UCSD-AML1 (cell line): ENCODE measurements at regions not wholly inside any gene's neighbourhood (a gene's known extent, or its start where the extent isn't known, plus 50 kb on each side); places are given as distances from the start of the nearest gene placed in this dataset.
"Not testable (repeated sequence)": the region's sequence is repeated elsewhere in the genome, so short reads cannot be mapped to it uniquely, and the experiment has no call there.

Experiments
- DNase-seq: peaks from one replicate; lab custom pipeline; 2025; ENCODE audit not compliant: unreplicated experiment; lab: John Stamatoyannopoulos, UW

DNA sequence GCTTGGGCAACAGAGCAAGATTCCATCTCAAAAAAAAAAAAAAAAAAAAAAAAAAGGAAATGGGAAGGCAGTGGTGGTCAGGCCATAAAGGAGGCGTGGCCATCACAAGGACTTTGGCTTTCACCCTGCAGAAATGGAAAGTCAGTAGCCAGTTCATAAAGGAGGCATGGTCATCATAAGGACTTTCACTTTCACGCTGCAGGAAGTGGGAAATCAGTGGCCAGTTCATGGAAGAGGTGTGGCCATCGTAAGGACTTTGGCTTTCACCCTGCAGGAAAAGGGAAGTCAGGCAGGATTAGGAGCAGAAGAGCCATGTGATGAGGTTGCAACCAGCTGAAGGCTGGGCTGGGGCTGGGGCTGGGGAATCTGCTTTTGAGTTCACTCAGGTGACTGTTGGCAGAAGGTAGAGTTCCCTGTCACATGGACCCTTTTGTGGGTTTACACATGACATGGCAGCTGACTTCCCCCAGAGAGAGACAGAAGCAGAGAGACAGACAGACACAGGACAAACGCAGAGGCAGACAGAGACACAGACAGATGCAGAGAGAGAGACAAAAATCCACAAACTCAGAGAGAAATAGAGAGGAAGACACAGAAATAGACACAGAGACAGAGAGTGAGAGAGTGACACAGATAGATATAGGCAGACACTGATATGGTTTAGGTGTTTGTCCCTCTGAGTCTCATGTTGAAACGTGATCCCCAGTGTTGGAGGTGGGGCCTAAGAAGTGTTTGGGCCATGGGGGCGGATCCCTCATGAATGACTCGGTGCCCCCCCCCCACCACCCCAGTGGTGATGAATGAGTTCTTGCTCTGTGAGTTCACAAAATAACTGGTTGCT, 263.9 kb upstream of the KAZN start:
- no peak for DNase-seq

GRCh38 chr1:14338509-14338908, 260.0 kb upstream of the KAZN start:
- no peak for DNase-seq

GRCh38 chr1:14339288-14339687, 259.2 kb upstream of the KAZN start:
- no peak for DNase-seq

DNA sequence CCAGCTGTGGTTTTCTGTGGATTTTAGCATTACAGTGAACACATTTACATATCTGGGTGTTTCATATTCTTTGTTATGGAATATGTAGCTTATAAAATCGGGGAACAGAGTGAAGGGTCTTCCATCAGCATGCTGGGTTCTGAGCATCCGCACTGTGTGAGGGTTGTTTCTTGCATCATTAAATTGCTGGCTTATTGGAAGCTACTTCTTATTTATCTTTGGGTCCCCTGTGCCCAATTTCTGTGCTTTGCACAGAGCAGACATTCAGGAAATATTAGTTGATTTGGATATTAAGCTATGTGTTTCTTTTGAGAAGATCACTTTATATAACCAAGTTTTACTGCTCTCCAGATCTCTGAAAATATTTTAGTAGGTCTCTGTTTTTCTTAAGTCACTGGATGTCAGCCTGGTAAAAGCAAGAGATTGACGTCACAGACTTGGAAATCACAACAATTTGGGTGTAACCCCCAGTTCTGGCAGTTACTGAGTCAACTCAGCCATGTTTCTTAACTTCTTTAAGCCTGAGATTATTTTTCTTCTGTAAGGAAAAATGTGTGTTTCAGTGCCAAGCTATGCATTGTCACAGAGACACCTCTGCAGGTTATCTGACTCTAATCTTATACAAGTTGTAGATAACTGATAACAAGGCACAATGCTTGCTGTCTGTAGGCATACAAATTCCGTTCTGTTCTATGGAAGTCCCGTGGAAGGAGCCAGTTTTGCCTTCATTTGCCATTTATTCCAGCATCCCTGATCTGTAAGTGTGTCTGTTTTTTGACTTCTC, 258.3 kb upstream of the KAZN start:
- no peak for DNase-seq

DNA sequence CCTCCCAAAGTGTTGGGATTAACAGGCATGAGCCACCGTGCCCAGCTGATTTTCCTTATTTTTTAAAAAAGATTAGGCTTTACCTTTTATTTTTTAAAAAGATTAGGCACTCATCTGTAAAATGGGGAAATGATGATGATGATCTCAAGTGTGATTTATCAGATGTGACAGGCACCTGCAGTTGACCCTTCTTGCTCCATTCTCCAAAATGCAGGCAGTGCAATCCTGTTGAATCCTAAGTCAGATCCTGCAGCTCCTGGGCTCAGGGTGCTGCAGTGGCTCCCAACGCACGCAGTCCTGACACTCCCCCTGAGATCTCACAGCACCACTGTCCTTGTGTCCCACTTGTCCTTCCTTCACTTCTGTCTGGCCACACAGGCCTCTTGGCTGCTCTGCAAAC, 257.3 kb upstream of the KAZN start:
- no peak for DNase-seq

DNA sequence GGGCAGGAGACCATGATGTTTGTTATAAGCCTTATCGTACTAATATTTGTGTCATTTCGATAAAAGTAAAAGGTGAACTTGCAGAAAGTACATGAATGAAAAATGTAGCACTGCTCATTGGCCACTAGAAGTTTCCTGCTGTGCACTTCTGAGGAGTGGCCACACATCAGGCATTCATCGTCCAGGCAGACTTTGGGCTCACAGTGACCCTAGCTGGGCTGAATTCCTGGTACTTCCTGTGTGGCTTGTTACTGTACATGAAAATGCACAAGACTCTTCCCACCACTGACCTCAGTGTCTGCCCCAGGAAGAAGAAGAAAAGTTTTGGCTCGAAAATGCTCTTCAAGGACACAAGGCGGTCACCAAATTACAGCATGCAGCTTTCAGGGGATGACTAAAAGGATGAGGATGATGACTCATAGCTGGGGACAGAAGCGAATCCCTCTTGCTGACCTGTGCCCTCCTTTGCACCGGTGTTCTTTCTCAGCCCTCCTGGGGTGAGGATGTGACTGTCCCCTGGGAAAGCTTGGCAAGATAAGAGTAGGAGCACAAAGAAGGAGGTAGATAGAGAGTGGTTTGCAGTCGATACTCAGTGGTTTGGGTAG, 252.4 kb upstream of the KAZN start:
- DNase-seq = no peak

- no peak for DNase-seq
These were observed 251.3 kb upstream of the KAZN start for GRCh38 chr1:14347186-14347585.

- no peak for DNase-seq
These were observed 250.7 kb upstream of the KAZN start for GRCh38 chr1:14347776-14348175.

DNA sequence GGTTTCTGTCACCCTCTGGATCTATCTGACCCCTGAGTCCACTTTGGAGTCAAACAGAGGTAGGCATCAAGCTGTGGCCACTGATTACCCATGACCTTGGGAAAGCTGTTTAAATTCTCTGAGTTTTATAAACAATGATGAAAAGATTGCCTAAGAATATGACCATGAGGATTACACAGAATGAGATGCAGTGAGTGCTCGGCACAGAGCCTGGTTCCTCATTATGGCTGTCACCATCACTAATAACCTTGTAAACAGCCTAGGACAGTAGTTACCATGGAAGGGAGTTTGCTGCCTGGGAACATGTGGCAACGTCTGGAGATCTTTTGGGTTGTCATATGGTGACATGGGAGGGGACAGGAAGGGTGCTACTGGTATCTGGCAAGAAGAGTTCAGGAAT, 248.3 kb upstream of the KAZN start:
- no peak for DNase-seq

DNA sequence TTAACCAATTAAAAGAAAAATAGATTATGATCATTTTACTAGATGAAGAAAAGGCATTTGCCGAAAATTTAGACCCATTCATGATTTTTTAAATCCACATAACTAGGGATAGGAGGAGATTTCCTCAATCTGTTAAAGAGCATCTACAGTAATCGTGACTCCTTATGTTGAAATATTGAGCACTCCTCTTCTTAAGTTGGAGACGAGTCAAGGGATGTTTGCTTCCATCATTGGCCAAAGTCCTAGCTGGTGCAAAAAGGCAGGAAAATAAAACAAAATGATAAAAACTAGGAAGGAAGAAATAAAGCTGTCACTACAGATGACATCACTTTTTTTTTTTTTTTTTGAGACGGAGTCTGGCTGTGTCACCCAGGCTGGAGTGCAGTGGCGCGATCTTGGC, 245.6 kb upstream of the KAZN start:
- DNase-seq = no peak

DNA sequence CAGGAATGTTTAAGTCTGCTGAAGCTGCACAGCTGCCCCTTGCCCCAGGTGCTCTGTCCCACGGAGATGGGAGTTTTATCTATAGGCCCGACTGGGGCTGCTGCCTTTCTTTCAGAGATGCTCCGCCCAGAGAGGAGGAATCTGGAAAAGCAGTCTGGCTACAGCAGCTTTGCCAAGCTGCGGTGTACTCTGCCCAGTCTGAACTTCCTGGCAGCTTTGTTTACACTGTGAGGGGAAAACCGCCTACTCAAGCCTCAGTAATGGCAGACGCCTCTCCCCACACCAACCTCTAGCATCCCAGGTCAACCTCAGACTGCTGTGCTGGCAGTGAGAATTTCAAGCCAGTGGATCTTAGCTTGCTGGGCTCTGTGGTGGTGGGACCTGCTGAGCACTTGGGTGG, 237.5 kb upstream of the KAZN start:
- DNase-seq = not testable (repeated sequence)

DNA sequence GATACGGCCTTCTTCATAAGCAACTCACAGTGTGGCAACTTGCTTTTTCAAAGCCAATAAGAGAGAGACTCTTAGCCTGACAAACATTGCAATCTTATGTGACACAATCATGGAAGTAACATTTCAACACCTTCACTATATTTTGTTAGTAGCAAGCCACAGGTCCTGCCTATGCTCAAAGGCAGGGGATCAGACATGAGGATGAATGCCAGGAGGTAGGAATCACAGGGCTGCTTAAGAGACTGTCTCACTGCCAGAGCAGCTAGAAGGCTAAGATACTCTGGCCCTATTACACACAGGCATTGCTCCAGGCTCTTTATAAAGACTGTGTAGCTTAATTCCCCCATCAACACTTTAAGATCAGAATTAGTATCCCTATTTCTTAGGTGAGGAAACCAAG, 236.2 kb upstream of the KAZN start:
- no peak for DNase-seq

GRCh38 chr1:14363036-14363590, 235.4 kb upstream of the KAZN start:
- DNase-seq = no peak

DNA sequence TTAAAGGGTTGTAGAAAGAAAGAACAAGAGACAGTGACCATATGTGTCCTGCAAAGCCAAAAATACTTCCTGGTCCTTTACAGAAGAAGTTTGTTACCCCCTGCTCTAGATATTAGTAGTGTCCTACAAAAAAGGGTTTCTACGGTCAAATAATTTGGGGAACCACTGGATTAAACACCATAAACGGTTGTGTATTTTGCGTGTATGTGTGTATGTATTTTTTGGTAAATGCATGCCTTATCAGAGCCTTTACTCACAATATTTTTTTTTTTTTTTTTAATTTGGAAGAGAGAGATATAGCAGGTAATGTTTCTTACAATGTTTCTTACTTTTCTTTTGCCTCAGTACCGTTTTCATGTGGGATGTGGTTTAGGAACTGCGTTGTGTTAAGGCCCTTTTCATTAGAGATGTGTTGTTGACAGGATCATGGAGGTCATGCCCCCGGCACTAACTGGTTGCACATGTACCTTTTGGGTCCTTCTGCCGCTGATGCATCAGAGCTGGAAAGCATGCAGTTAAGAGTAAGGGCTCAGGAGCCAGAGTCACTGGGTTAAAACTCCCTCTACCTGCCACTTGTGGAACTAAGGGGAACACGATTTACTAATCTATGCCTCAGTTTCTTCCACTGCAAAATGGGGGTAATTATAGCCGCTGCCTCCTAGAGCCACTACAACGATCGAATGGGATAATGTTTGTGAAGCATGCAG, 234.6 kb upstream of the KAZN start:
- no peak for DNase-seq

- no peak for DNase-seq
These were observed 233.0 kb upstream of the KAZN start for GRCh38 chr1:14365301-14365988.

GRCh38 chr1:14366091-14367018, 232.1 kb upstream of the KAZN start:
- no peak for DNase-seq

- no peak for DNase-seq
These were observed 231.0 kb upstream of the KAZN start for GRCh38 chr1:14367451-14367850.

GRCh38 chr1:14369526-14370213, 228.8 kb upstream of the KAZN start:
- DNase-seq = no peak
